ENCODE measurements at regions not wholly inside any gene's neighbourhood (a gene's known extent, or its start where the extent isn't known, plus 50 kb on each side); places are given as distances from the start of the nearest gene placed in this dataset.

DNA sequence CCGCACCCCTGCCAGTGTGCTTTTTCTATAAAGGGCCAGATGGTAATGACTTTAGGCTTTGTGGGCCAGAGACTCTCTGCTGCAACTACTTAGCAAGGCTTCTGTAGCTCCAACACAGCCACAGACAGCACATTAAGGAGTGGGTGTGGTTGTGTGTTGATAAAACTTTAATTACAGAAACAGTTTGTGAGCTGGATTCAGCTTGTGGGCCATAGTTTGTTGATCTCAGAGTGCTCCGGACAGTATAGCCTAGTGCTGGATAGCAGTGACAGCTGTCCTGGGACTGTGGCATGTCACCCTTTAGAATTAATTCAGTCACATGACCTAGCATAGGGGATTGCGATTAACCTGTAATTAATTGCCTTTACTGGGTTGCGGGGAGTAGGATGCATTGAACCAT is 109.7 kb downstream of the ZNF664 start:
- TF ChIP-seq FOSB (CRISPR knock-in tag; IDR thresholded peaks at IDR 0.05): no peak
- TF ChIP-seq, protein P1, sequence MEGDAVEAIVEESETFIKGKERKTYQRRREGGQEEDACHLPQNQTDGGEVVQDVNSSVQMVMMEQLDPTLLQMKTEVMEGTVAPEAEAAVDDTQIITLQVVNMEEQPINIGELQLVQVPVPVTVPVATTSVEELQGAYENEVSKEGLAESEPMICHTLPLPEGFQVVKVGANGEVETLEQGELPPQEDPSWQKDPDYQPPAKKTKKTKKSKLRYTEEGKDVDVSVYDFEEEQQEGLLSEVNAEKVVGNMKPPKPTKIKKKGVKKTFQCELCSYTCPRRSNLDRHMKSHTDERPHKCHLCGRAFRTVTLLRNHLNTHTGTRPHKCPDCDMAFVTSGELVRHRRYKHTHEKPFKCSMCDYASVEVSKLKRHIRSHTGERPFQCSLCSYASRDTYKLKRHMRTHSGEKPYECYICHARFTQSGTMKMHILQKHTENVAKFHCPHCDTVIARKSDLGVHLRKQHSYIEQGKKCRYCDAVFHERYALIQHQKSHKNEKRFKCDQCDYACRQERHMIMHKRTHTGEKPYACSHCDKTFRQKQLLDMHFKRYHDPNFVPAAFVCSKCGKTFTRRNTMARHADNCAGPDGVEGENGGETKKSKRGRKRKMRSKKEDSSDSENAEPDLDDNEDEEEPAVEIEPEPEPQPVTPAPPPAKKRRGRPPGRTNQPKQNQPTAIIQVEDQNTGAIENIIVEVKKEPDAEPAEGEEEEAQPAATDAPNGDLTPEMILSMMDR (IDR thresholded peaks at IDR 0.05): no peak
- TF ChIP-seq HEYL (CRISPR knock-in tag; IDR thresholded peaks at IDR 0.05): no peak
- TF ChIP-seq EP300 (IDR thresholded peaks at IDR 0.05): no peak
- TF ChIP-seq, protein P2, sequence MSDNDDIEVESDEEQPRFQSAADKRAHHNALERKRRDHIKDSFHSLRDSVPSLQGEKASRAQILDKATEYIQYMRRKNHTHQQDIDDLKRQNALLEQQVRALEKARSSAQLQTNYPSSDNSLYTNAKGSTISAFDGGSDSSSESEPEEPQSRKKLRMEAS (IDR thresholded peaks at IDR 0.05): no peak
- TF ChIP-seq BHLHE40 (IDR thresholded peaks at IDR 0.05; ENCODE audit: low read depth, low read length): no peak
